Stimulated activated naive B cell treated with anti-CD40 and anti-IgM and Interleukin-4, amounts not matched to agents 10 μg/mL and 1 μg/mL and 100 μg/mL, for 72 hours (primary cell): ENCODE measurements at regions not wholly inside any gene's neighbourhood (a gene's known extent, or its start where the extent isn't known, plus 50 kb on each side); places are given as distances from the start of the nearest gene placed in this dataset.
"Not testable (repeated sequence)": the region's sequence is repeated elsewhere in the genome, so short reads cannot be mapped to it uniquely, and the experiment has no call there.

Experiments
- ATAC-seq, 2 donors: fragments of 150-1000 bp; cut with Tn5 transposase; replicated peaks; 2 replicates each; pipeline ENCODE4 v1.10.0; 2021; ENCODE audit warnings: moderate library complexity in 1 of 2
- DNase-seq: peaks from one replicate; pipeline ENCODE4 v3.0.0; 2021
- H3K27ac Mint-ChIP-seq: one replicate; pipeline ENCODE4 v1.8.0; 2022; ENCODE audit warnings: mild to moderate bottlenecking, mixed read lengths
- H3K27me3 Mint-ChIP-seq, 2 donors: one replicate each; pipeline ENCODE4 v1.8.0; 2022; ENCODE audit warnings: mixed read lengths in 2 of 2
- H3K36me3 Mint-ChIP-seq, 2 donors: one replicate each; pipeline ENCODE4 v1.8.0; 2022; ENCODE audit warnings: mixed read lengths in 2 of 2, mild to moderate bottlenecking in 1 of 2
- H3K4me1 Mint-ChIP-seq, 2 donors: one replicate each; pipeline ENCODE4 v1.8.0; 2022; ENCODE audit warnings: mixed read lengths in 2 of 2, mild to moderate bottlenecking in 1 of 2
- H3K4me3 Mint-ChIP-seq, 2 donors: one replicate each; pipeline ENCODE4 v1.8.0; 2022; ENCODE audit warnings: mild to moderate bottlenecking in 2 of 2, mixed read lengths in 2 of 2, moderate library complexity in 1 of 2
- H3K9me3 Mint-ChIP-seq, 2 donors: one replicate each; pipeline ENCODE4 v1.8.0; 2022; ENCODE audit warnings: mixed read lengths in 2 of 2, mild to moderate bottlenecking in 1 of 2

GRCh38 chr1:226461087-226461486 lies 53.2 kb upstream of the PARP1 start:
- Mint-ChIP-seq H3K36me3 (peaks cover 0 to 6% of the 10 kb centered on the region in 2 donors), H3K9me3 (peaks cover 4 to 5% of the 10 kb centered on the region in 2 donors), H3K27ac (no peak overlapping the region), H3K4me3 (no peak overlapping the region), H3K4me1 (peaks cover 8% of the 10 kb centered on the region in 2 donors), H3K27me3 (peaks cover 11 to 22% of the 10 kb centered on the region in 2 donors)
- no peak for ATAC-seq
- DNase-seq = no peak

- no peak overlapping the region for H3K27ac Mint-ChIP-seq
- H3K9me3 Mint-ChIP-seq = peaks cover 8 to 10% of the 10 kb centered on the region in 2 donors
- H3K4me1 Mint-ChIP-seq = no peaks in the 10 kb centered on the region
- H3K4me3 Mint-ChIP-seq = no peak overlapping the region
- ATAC-seq (no peak), DNase-seq (no peak)
- H3K27me3 Mint-ChIP-seq = peaks cover 23 to 33% of the 10 kb centered on the region in 2 donors
- H3K36me3 Mint-ChIP-seq = peaks cover 0 to 9% of the 10 kb centered on the region in 2 donors
Observed at GRCh38 chr1:226463925-226464586, 56.2 kb upstream of the PARP1 start.

DNA sequence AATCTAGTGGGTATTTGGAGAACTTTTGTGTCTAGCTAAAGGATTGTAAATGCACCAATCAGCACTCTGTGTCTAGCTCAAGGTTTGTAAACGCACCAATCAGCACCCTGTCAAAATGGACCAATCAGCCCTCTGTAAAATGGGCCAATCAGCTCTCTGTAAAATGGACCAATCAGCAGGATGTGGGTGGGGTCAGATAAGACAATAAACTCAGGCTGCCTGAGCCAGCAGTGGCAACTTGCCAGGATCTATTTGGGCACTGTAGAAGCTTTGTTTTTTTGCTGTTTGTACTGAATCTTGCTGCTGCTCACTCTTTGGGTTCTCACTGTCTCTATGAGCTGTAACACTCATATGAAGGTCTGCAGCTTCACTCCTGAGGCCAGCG lies 56.7 kb upstream of the PARP1 start:
- H3K9me3 Mint-ChIP-seq = peaks cover 12 to 13% of the 10 kb centered on the region in 2 donors
- H3K4me3 Mint-ChIP-seq, DNase-seq, H3K4me1 Mint-ChIP-seq, H3K27ac Mint-ChIP-seq, H3K36me3 Mint-ChIP-seq, ATAC-seq: not testable (repeated sequence)
- peaks cover 23 to 33% of the 10 kb centered on the region in 2 donors for H3K27me3 Mint-ChIP-seq

- ATAC-seq (no peak), DNase-seq (no peak)
- Mint-ChIP-seq H3K27me3 (peaks cover 23 to 33% of the 10 kb centered on the region in 2 donors), H3K9me3 (peaks cover 12 to 13% of the 10 kb centered on the region in 2 donors), H3K36me3 (peaks cover 0 to 9% of the 10 kb centered on the region in 2 donors), H3K4me1 (no peaks in the 10 kb centered on the region), H3K27ac (no peak overlapping the region), H3K4me3 (no peak overlapping the region)
Observed at GRCh38 chr1:226466296-226466695, 58.4 kb upstream of the PARP1 start.

- H3K36me3 Mint-ChIP-seq = peaks cover 0 to 5% of the 10 kb centered on the region in 2 donors
- no peak for DNase-seq
- H3K4me1 Mint-ChIP-seq = no peaks in the 10 kb centered on the region
- H3K27me3 Mint-ChIP-seq = peaks cover 23 to 28% of the 10 kb centered on the region in 2 donors
- no peak for ATAC-seq
- no peak overlapping the region for H3K4me3 Mint-ChIP-seq
- peaks cover 8 to 10% of the 10 kb centered on the region in 2 donors for H3K9me3 Mint-ChIP-seq
- no peak overlapping the region for H3K27ac Mint-ChIP-seq
Observed at GRCh38 chr1:226467443-226467842, 59.5 kb upstream of the PARP1 start.

DNA sequence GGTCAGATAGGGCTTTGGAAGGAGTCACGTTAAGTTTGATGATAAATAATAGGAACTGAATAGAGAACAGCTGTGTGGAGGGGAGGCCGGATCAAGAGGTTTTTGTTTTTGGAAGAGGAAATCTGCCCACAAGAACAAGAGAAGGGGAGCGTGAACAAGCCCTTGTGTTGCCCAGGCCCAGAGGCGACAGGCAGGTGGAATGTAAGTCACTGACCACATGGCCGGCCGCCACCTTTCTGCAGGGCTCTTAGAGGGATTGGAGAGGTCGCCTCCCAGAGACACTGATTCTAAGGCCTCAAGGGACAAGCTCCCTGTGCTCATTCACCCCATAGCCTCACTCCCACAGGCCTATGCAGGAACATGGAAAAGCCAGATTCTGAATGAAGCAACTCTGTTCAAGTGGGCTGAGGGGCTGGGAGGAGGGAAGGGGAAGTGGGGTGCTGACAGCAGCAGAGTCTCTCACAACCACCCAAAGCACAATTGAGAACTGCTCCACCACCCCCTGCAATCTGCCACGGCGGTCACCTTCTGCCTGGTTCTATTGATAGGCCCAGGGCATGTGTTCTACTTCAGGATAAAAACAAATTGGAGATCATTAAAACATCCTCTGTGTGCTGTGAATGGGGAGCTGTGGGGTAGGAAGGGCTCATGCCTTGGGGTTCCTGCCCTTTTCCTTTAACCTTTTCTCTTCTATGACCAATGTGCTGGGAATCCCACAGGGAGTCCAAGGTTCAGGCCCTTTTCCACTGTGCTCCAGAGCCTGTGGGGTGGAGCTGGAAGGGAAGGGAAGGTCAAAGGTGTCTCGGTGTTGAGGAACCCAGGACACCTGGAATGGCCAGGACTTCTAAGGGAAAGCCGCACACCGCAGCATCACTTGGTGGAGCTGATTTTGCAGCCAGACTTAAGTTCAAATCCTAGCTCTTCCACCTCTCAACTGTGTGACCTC lies 63.3 kb upstream of the PARP1 start:
- H3K27ac Mint-ChIP-seq = no peak overlapping the region
- H3K36me3 Mint-ChIP-seq = peaks cover 0 to 3% of the 10 kb centered on the region in 2 donors
- H3K4me1 Mint-ChIP-seq = no peaks in the 10 kb centered on the region
- H3K4me3 Mint-ChIP-seq = no peak overlapping the region
- peaks cover 7 to 8% of the 10 kb centered on the region in 2 donors for H3K9me3 Mint-ChIP-seq
- DNase-seq = no peak
- peaks cover 17 to 19% of the 10 kb centered on the region in 2 donors for H3K27me3 Mint-ChIP-seq
- ATAC-seq = no peak

DNA sequence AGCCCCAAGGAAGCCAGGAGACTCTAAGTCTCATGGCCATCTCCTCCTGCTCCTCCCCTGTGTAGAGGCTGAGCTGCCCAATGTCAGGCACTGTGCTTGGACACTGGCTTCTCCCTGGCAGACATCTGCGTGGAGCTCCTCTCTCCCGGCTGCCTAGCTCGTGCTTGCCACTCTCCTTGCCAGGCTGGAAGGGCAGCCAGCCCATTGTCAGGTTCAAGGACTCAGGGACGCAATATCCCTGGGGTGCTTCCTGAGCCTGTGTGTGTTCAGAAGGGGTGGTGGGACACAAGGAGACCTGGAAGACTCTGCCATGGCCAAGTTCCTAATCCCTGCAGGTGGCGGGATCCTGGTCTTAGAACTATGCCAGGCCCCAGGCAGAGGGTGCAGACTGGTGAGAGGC lies 65.4 kb upstream of the PARP1 start:
- DNase-seq (no peak), ATAC-seq (no peak)
- H3K36me3 Mint-ChIP-seq = no peaks in the 10 kb centered on the region
- no peak overlapping the region for H3K4me3 Mint-ChIP-seq
- no peak overlapping the region for H3K27ac Mint-ChIP-seq
- peaks cover 3 to 5% of the 10 kb centered on the region in 2 donors for H3K9me3 Mint-ChIP-seq
- H3K27me3 Mint-ChIP-seq = no peaks in the 10 kb centered on the region
- no peaks in the 10 kb centered on the region for H3K4me1 Mint-ChIP-seq

DNA sequence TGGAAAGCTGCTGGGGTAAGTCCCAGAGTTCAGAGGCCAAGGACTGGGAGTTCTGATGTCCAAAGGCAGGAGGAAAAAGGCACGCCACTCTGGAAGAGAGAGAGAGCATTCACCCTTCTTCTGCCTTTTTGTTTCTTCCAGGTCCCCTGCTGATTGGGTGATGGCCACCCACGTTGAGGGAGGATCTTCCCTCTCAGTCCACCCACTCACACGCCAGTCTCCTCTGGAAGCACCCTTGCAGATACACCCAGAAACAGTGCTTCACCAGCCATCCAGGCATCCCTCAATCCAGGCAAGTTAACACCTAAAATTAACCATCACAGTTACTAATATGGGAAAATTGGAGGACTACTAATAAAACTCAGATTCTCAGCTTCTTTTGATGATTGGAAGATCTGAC lies 66.1 kb upstream of the PARP1 start:
- ATAC-seq = no peak

GRCh38 chr1:226474443-226475141 lies 66.7 kb upstream of the PARP1 start:
- H3K9me3 Mint-ChIP-seq = no peaks in the 10 kb centered on the region
- ATAC-seq (peak in 1 of 2 donors; percentile 38), DNase-seq (no peak)
- no peak overlapping the region for H3K27ac Mint-ChIP-seq
- no peaks in the 10 kb centered on the region for H3K36me3 Mint-ChIP-seq
- H3K4me1 Mint-ChIP-seq = no peaks in the 10 kb centered on the region
- no peaks in the 10 kb centered on the region for H3K27me3 Mint-ChIP-seq
- H3K4me3 Mint-ChIP-seq = no peak overlapping the region

More for the DNA sequence above, 66.1 kb upstream of the PARP1 start:
- H3K36me3 Mint-ChIP-seq = no peaks in the 10 kb centered on the region
- no peaks in the 10 kb centered on the region for H3K4me1 Mint-ChIP-seq
- no peak overlapping the region for H3K27ac Mint-ChIP-seq
- no peaks in the 10 kb centered on the region for H3K27me3 Mint-ChIP-seq
- no peak overlapping the region for H3K4me3 Mint-ChIP-seq
- H3K9me3 Mint-ChIP-seq = peaks cover 3 to 4% of the 10 kb centered on the region in 2 donors
- DNase-seq = no peak

- no peak for ATAC-seq
- Mint-ChIP-seq H3K9me3 (no peaks in the 10 kb centered on the region), H3K4me1 (no peaks in the 10 kb centered on the region), H3K27me3 (no peaks in the 10 kb centered on the region), H3K27ac (no peak overlapping the region), H3K4me3 (no peak overlapping the region), H3K36me3 (no peaks in the 10 kb centered on the region)
- no peak for DNase-seq
Observed at GRCh38 chr1:226475142-226475511, 67.2 kb upstream of the PARP1 start.

GRCh38 chr1:226476066-226476465 lies 68.2 kb upstream of the PARP1 start:
- Mint-ChIP-seq H3K27ac (no peak overlapping the region), H3K4me3 (no peak overlapping the region), H3K36me3 (no peaks in the 10 kb centered on the region), H3K27me3 (no peaks in the 10 kb centered on the region), H3K9me3 (no peaks in the 10 kb centered on the region), H3K4me1 (no peaks in the 10 kb centered on the region)
- DNase-seq (no peak), ATAC-seq (no peak)

DNA sequence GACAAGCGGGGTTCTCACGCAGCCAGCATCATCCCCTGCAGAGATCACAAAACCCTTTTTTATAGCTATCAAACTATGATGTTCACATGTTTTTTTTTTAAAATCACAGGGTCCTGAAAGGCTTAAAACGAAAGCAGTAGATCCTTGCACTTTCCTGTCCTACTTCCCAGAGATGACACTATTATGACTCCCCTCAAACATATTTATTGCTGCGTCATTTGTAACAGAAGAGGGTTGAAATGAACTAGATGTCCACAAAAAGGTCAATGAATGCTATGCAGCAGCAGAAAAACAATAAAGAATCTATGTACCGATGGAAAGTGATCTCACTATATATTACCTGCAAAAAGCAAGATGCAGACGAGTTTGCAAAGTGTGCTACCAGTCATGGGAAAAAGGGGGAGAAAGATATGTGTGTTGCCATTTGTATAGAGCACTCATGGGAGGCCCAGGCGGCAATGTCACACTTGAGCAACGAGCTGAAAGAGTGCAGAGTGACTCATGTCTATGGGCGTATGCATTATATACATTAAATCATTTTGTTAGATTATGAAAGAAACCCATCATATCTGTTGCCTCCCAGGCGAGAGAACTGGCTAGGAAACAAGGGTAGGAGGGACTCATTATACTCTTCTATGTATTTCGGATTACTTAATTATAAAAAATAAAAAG lies 68.9 kb upstream of the PARP1 start:
- H3K27me3 Mint-ChIP-seq = peaks cover 3% of the 10 kb centered on the region in 2 donors
- no peaks in the 10 kb centered on the region for H3K4me1 Mint-ChIP-seq
- no peak for ATAC-seq

GRCh38 chr1:226479474-226479873 lies 69.1 kb upstream of the STUM start:
- H3K27ac Mint-ChIP-seq = no peak overlapping the region
- peaks cover 13 to 25% of the 10 kb centered on the region in 2 donors for H3K27me3 Mint-ChIP-seq
- ATAC-seq = no peak
- H3K9me3 Mint-ChIP-seq = no peaks in the 10 kb centered on the region
- H3K36me3 Mint-ChIP-seq = no peaks in the 10 kb centered on the region
- no peak for DNase-seq
- H3K4me3 Mint-ChIP-seq = no peak overlapping the region
- H3K4me1 Mint-ChIP-seq = no peaks in the 10 kb centered on the region

More for the DNA sequence above, 68.9 kb upstream of the PARP1 start:
- no peaks in the 10 kb centered on the region for H3K9me3 Mint-ChIP-seq
- H3K4me3 Mint-ChIP-seq = no peak overlapping the region
- no peak overlapping the region for H3K27ac Mint-ChIP-seq
- DNase-seq = no peak
- H3K36me3 Mint-ChIP-seq = no peaks in the 10 kb centered on the region

GRCh38 chr1:226480461-226480860 lies 68.1 kb upstream of the STUM start:
- H3K27ac Mint-ChIP-seq = no peak overlapping the region
- no peak overlapping the region for H3K4me3 Mint-ChIP-seq
- ATAC-seq = no peak
- H3K9me3 Mint-ChIP-seq = no peaks in the 10 kb centered on the region
- H3K4me1 Mint-ChIP-seq = no peaks in the 10 kb centered on the region
- DNase-seq = no peak
- H3K36me3 Mint-ChIP-seq = no peaks in the 10 kb centered on the region
- peaks cover 18 to 27% of the 10 kb centered on the region in 2 donors for H3K27me3 Mint-ChIP-seq
